Mesendoderm (in vitro differentiated cells): ENCODE measurements at regions not wholly inside any gene's neighbourhood (a gene's known extent, or its start where the extent isn't known, plus 50 kb on each side); places are given as distances from the start of the nearest gene placed in this dataset.

Experiments used
- DNase-seq: peaks from one replicate; pipeline ENCODE4 v3.0.0; 2013
- H2AK5ac ChIP-seq: 2 replicates; pipeline ENCODE4 v1.6.1; 2013; ENCODE audit warnings: low read length, inconsistent platforms
- H2BK120ac ChIP-seq: 2 replicates; pipeline ENCODE4 v1.6.1; 2013; ENCODE audit warnings: low read depth, mild to moderate bottlenecking, low read length, moderate library complexity, mixed read lengths
- H2BK15ac ChIP-seq: replicated peaks from 2 replicates; pipeline ENCODE4 v1.6.1; 2013; ENCODE audit warnings: low read depth, mild to moderate bottlenecking, moderate library complexity
- H2BK5ac ChIP-seq: 2 replicates; pipeline ENCODE4 v1.6.1; 2013; ENCODE audit warnings: low read length, inconsistent platforms
- H3K18ac ChIP-seq: 2 replicates; pipeline ENCODE4 v1.6.1; 2013; ENCODE audit warnings: mild to moderate bottlenecking, low read length, mixed read lengths
- H3K23ac ChIP-seq: one replicate; pipeline ENCODE4 v1.6.1; 2013; ENCODE audit warnings: low read length
- H3K27ac ChIP-seq: 2 replicates; pipeline ENCODE4 v1.5.1; 2013; ENCODE audit warnings: low read depth, mild to moderate bottlenecking, inconsistent platforms, low read length, moderate library complexity
- H3K27me3 ChIP-seq: 2 replicates; pipeline ENCODE4 v1.6.1; 2013; ENCODE audit warnings: low read length, control low read depth, mild to moderate bottlenecking, inconsistent platforms; ENCODE audit not compliant: insufficient read depth, poor library complexity
- H3K36me3 ChIP-seq: 2 replicates; pipeline ENCODE4 v1.6.1; 2013; ENCODE audit warnings: low read length, inconsistent platforms; ENCODE audit not compliant: control insufficient read depth, insufficient read depth
- H3K4ac ChIP-seq: one replicate; pipeline ENCODE4 v1.6.1; 2013; ENCODE audit warnings: low read depth, mild to moderate bottlenecking, low read length, moderate library complexity
- H3K4me1 ChIP-seq: 2 replicates; pipeline ENCODE4 v1.6.1; 2013; ENCODE audit warnings: low read depth, low read length, inconsistent platforms; ENCODE audit not compliant: control insufficient read depth
- H3K4me2 ChIP-seq: 2 replicates; pipeline ENCODE4 v1.6.1; 2013; ENCODE audit warnings: low read length
- H3K4me3 ChIP-seq: 2 replicates; pipeline ENCODE4 v1.5.1; 2013; ENCODE audit warnings: mild to moderate bottlenecking, low read length
- H3K56ac ChIP-seq: one replicate; pipeline ENCODE4 v1.6.1; 2013; ENCODE audit warnings: low read length
- H3K79me1 ChIP-seq: 2 replicates; pipeline ENCODE4 v1.6.1; 2013; ENCODE audit warnings: low read length, inconsistent platforms
- H3K79me2 ChIP-seq: 2 replicates; pipeline ENCODE4 v1.6.1; 2013; ENCODE audit warnings: mild to moderate bottlenecking, low read length; ENCODE audit not compliant: control insufficient read depth, insufficient read depth
- H3K9ac ChIP-seq: 2 replicates; pipeline ENCODE4 v1.6.1; 2013; ENCODE audit warnings: low read length, inconsistent platforms
- H4K5ac ChIP-seq: one replicate; pipeline ENCODE4 v1.6.1; 2013; ENCODE audit warnings: low read length
- H4K8ac ChIP-seq: one replicate; pipeline ENCODE4 v1.6.1; 2013; ENCODE audit warnings: low read depth, mild to moderate bottlenecking, control low read depth, low read length, moderate library complexity
- WGBS: extraction: QIAGEN DNeasy Blood & Tissue Kit; methylation state at CpG from one replicate; pipeline ENCODE4 v1.1.7; 2013; ENCODE audit warnings: low lambda C conversion rate, missing lambda C conversion rate; ENCODE audit not compliant: insufficient coverage; ENCODE audit errors: extremely low coverage; 5-methylcytosine and 5-hydroxymethylcytosine counted together

- H4K5ac ChIP-seq: no peak overlapping the region
- H2BK15ac ChIP-seq: no peak overlapping the region
- no peak overlapping the region for H2BK120ac ChIP-seq
- no peak overlapping the region for H2AK5ac ChIP-seq
- no peak overlapping the region for H3K18ac ChIP-seq
- H3K56ac ChIP-seq: no peak overlapping the region
- no peak overlapping the region for H3K4me3 ChIP-seq
- DNase-seq: no peak
- no peak overlapping the region for H3K4ac ChIP-seq
- H3K36me3 ChIP-seq: no peaks in the 10 kb centered on the region
- H3K27me3 ChIP-seq: no peaks in the 10 kb centered on the region
- no peak overlapping the region for H2BK5ac ChIP-seq
- no peak overlapping the region for H3K27ac ChIP-seq
- H4K8ac ChIP-seq: no peak overlapping the region
- no peak overlapping the region for H3K9ac ChIP-seq
- H3K4me1 ChIP-seq: no peaks in the 10 kb centered on the region
- no peak overlapping the region for H3K23ac ChIP-seq
- no CpG with 5 or more reads among the region's 1 CpG for WGBS
- no peak overlapping the region for H3K4me2 ChIP-seq
- H3K79me1 ChIP-seq: no peaks in the 10 kb centered on the region
- H3K79me2 ChIP-seq: no peaks in the 10 kb centered on the region
Observed at GRCh38 chr16:62872339-62872738, 836.1 kb upstream of the CDH8 start.

DNA sequence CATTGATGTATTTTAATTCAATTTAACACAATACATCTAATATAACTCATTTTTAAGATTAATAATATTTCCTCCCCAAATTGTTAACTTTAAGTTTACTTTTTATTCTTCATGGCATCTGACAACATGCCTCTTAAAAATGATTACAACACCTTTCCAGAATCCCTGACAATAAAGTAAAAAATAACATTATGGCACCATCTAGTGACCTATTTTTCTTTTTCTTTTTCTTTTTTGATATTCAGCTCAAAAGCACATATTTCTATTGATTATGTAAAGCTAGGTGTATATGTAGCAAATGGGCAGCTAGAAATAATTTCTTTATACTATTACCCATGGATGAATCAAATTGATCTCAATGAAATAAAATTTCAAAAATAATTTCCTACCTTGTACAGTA is 834.3 kb upstream of the CDH8 start:
- Histone ChIP-seq H3K27me3 (no peaks in the 10 kb centered on the region), H4K5ac (no peak overlapping the region), H3K4ac (no peak overlapping the region), H3K9ac (no peak overlapping the region), H3K4me3 (no peak overlapping the region), H3K18ac (no peak overlapping the region), H4K8ac (no peak overlapping the region), H2BK120ac (no peak overlapping the region), H2BK15ac (no peak overlapping the region), H3K23ac (no peak overlapping the region), H3K4me1 (no peaks in the 10 kb centered on the region), H3K4me2 (no peak overlapping the region), H2BK5ac (no peak overlapping the region), H3K56ac (no peak overlapping the region), H3K27ac (no peak overlapping the region), H3K36me3 (no peaks in the 10 kb centered on the region), H3K79me2 (no peaks in the 10 kb centered on the region), H3K79me1 (no peaks in the 10 kb centered on the region), H2AK5ac (no peak overlapping the region)
- DNase-seq: peak; percentile 2

GRCh38 chr16:62869837-62870236 is 833.6 kb upstream of the CDH8 start:
- no peak for DNase-seq
- Histone ChIP-seq H3K9ac (no peak overlapping the region), H4K8ac (no peak overlapping the region), H3K4me2 (no peak overlapping the region), H2BK15ac (no peak overlapping the region), H4K5ac (no peak overlapping the region), H3K18ac (no peak overlapping the region), H3K56ac (no peak overlapping the region), H3K23ac (no peak overlapping the region), H3K36me3 (no peaks in the 10 kb centered on the region), H2BK120ac (no peak overlapping the region), H3K4me1 (no peaks in the 10 kb centered on the region), H2AK5ac (no peak overlapping the region), H3K79me1 (no peaks in the 10 kb centered on the region), H3K27ac (no peak overlapping the region), H3K4me3 (no peak overlapping the region), H3K79me2 (no peaks in the 10 kb centered on the region), H3K27me3 (no peaks in the 10 kb centered on the region), H3K4ac (no peak overlapping the region), H2BK5ac (no peak overlapping the region)
- no CpG with 5 or more reads among the region's 4 CpGs for WGBS

DNA sequence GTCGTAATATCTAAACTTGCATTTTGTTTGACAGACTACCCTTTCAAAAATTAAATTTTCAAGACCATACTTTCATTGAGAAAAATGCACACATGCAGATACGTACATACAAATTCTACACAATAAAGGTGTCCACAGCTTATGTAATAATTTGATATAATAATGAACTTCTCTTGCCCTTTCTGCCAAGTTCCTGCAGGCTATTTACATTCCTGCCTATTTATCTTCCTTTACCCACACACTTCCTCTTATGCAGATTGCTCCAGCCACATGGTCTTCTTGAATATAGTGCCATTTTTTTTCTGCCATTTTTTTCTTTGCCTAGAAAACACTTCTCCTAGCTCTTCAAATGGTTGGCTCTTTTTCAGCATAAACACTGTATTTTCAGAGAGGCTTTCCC is 826.9 kb upstream of the CDH8 start:
- H3K56ac ChIP-seq: no peak overlapping the region
- no CpG with 5 or more reads among the region's 2 CpGs for WGBS
- H3K79me1 ChIP-seq: no peaks in the 10 kb centered on the region
- H2BK15ac ChIP-seq: no peak overlapping the region
- H2AK5ac ChIP-seq: no peak overlapping the region
- H2BK5ac ChIP-seq: no peak overlapping the region
- no peak for DNase-seq
- H2BK120ac ChIP-seq: no peak overlapping the region
- H3K4me3 ChIP-seq: no peak overlapping the region
- H4K5ac ChIP-seq: no peak overlapping the region
- no peak overlapping the region for H3K4me2 ChIP-seq
- H4K8ac ChIP-seq: no peak overlapping the region
- no peak overlapping the region for H3K18ac ChIP-seq
- H3K79me2 ChIP-seq: no peaks in the 10 kb centered on the region
- no peaks in the 10 kb centered on the region for H3K36me3 ChIP-seq
- H3K9ac ChIP-seq: no peak overlapping the region
- H3K27me3 ChIP-seq: no peaks in the 10 kb centered on the region
- no peak overlapping the region for H3K4ac ChIP-seq
- no peaks in the 10 kb centered on the region for H3K4me1 ChIP-seq
- H3K27ac ChIP-seq: no peak overlapping the region
- no peak overlapping the region for H3K23ac ChIP-seq

DNA sequence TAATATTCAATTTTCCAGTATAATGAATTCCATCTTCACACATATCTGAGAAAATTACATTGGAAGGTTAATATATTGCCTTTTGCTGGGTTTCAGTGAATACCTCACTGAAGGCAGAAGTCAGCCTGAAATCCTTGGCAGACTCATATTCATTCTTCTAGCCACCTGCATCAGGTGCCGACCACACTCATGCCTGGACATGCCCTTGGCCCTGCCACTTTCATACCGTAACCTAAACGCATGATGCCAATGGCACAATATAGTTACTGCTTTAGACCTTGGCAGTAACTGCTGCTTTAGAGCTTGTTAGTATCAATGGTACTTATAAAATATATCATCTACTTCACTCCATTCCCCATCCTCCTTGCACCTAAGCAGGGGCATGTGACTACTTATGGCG is 817.6 kb upstream of the CDH8 start:
- Histone ChIP-seq H3K4me1 (no peaks in the 10 kb centered on the region), H3K18ac (no peak overlapping the region), H3K4ac (no peak overlapping the region), H4K8ac (no peak overlapping the region), H3K27ac (no peak overlapping the region), H3K9ac (no peak overlapping the region), H3K4me2 (no peak overlapping the region), H3K4me3 (no peak overlapping the region), H3K36me3 (no peaks in the 10 kb centered on the region), H3K56ac (no peak overlapping the region), H3K23ac (no peak overlapping the region), H3K79me1 (no peaks in the 10 kb centered on the region), H2BK15ac (no peak overlapping the region), H3K27me3 (no peaks in the 10 kb centered on the region), H3K79me2 (no peaks in the 10 kb centered on the region), H2AK5ac (no peak overlapping the region), H4K5ac (no peak overlapping the region), H2BK5ac (no peak overlapping the region), H2BK120ac (no peak overlapping the region)
- no CpG with 5 or more reads among the region's 4 CpGs for WGBS
- no peak for DNase-seq

DNA sequence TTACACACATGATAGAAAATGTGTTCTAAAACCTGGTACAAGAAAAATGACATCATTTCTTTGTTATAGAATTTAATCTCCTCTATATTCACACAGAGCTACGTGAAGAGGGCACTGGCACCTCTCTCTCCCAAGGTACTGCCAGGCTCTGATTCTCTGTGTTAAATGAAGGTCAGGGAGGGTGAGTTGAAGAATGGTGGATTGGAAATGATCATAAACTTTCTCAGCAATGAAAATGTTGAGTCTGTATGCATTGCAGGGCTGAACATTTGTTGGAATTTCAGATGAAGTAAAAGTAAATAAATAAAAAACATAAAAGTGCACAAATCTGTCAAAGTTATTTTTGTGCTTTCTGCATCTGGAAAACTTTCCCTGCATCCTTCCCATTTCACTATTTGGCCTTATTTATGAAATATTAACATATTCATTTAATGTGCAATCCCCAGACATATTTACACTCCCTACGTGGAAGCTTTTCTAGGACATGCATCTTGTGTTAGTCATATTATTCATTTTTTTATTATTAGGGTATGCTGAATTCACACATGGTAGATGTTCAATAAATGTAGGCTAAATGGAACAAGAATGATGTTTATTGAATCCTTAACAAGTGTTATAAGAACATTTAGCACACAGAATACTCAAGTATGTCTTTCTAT is 810.3 kb upstream of the CDH8 start:
- no peak overlapping the region for H2BK15ac ChIP-seq
- H2BK120ac ChIP-seq: no peak overlapping the region
- H3K9ac ChIP-seq: no peak overlapping the region
- H3K4ac ChIP-seq: no peak overlapping the region
- H2BK5ac ChIP-seq: no peak overlapping the region
- H3K79me2 ChIP-seq: no peaks in the 10 kb centered on the region
- no peak overlapping the region for H3K23ac ChIP-seq
- no peak overlapping the region for H4K8ac ChIP-seq
- H3K79me1 ChIP-seq: no peaks in the 10 kb centered on the region
- H3K4me3 ChIP-seq: no peak overlapping the region
- no peaks in the 10 kb centered on the region for H3K27me3 ChIP-seq
- no peak overlapping the region for H3K27ac ChIP-seq
- no peak for DNase-seq
- no peak overlapping the region for H4K5ac ChIP-seq
- H3K4me2 ChIP-seq: no peak overlapping the region
- H3K56ac ChIP-seq: no peak overlapping the region
- no peaks in the 10 kb centered on the region for H3K4me1 ChIP-seq
- whole genome bisulfite sequencing: no CpG with 5 or more reads among the region's 2 CpGs
- H3K18ac ChIP-seq: no peak overlapping the region
- no peaks in the 10 kb centered on the region for H3K36me3 ChIP-seq
- no peak overlapping the region for H2AK5ac ChIP-seq
